Neural cell (in vitro differentiated cells): ENCODE measurements at regions not wholly inside any gene's neighbourhood (a gene's known extent, or its start where the extent isn't known, plus 50 kb on each side); places are given as distances from the start of the nearest gene placed in this dataset.

Experiments
- H2AFZ ChIP-seq: fragments of 200-600, 300-800 bp; sonication (generic), shearing (Covaris generic); 2 replicates; pipeline ENCODE4 v1.6.0; 2014; ENCODE audit warnings: low read depth, mild to moderate bottlenecking, antibody characterized with exemption, low read length, moderate library complexity
- H3F3A ChIP-seq: fragments of 200-600 bp; shearing (Covaris generic); 2 replicates; pipeline ENCODE4 v1.6.1; 2016; ENCODE audit warnings: mild to moderate bottlenecking, moderate library complexity, mixed read lengths, antibody characterized with exemption, low read length; ENCODE audit not compliant: insufficient read depth, poor library complexity, severe bottlenecking
- H3K27ac ChIP-seq: fragments of 200-600, 300-800 bp; sonication (generic), shearing (Covaris generic); 2 replicates; pipeline ENCODE4 v1.5.1; 2014; ENCODE audit warnings: mild to moderate bottlenecking, low read length, moderate library complexity
- H3K27me3 ChIP-seq: fragments of 300-800, 200-600 bp; sonication (generic), shearing (Covaris generic); 2 replicates; pipeline ENCODE4 v1.6.0; 2014; ENCODE audit warnings: mild to moderate bottlenecking, low read depth, low read length, moderate library complexity; ENCODE audit not compliant: insufficient read depth
- H3K36me3 ChIP-seq: fragments of 300-800, 200-600 bp; sonication (generic), shearing (Covaris generic); 2 replicates; pipeline ENCODE4 v1.5.1; 2014; ENCODE audit warnings: mild to moderate bottlenecking, antibody characterized with exemption, low read length, moderate library complexity; ENCODE audit not compliant: insufficient read depth
- H3K4me2 ChIP-seq: fragments of 300-800, 200-600 bp; sonication (generic), shearing (Covaris generic); 2 replicates; pipeline ENCODE4 v1.6.0; 2014; ENCODE audit warnings: mild to moderate bottlenecking, low read length
- H3K4me3 ChIP-seq: fragments of 300-800, 200-600 bp; sonication (generic), shearing (Covaris generic); 2 replicates; pipeline ENCODE4 v1.5.1; 2014; ENCODE audit warnings: mild to moderate bottlenecking, low read length, moderate library complexity
- H3K79me2 ChIP-seq: fragments of 200-600 bp; shearing (Covaris generic); replicated peaks from 2 replicates; pipeline ENCODE4 v1.6.0; 2014; ENCODE audit warnings: mild to moderate bottlenecking, low read length, moderate library complexity; ENCODE audit not compliant: insufficient read depth
- H3K9ac ChIP-seq: fragments of 300-800, 200-600 bp; sonication (generic), shearing (Covaris generic); 2 replicates; pipeline ENCODE4 v1.6.1; 2016; ENCODE audit warnings: mild to moderate bottlenecking, low read length, mixed read lengths
- H3K9me2 ChIP-seq: fragments of 200-600 bp; shearing (Covaris generic); 2 replicates; pipeline ENCODE4 v1.6.1; 2016; ENCODE audit warnings: mild to moderate bottlenecking, low read length, mixed read lengths; ENCODE audit not compliant: insufficient read depth
- H3K9me3 ChIP-seq: fragments of 200-600, 300-800 bp; sonication (generic), shearing (Covaris generic); 2 replicates; pipeline ENCODE4 v1.6.1; 2016; ENCODE audit warnings: mild to moderate bottlenecking, mixed run types, low read length, moderate library complexity, mixed read lengths
- H4K20me1 ChIP-seq: fragments of 200-600 bp; shearing (Covaris generic); 2 replicates; pipeline ENCODE4 v1.6.1; 2016; ENCODE audit warnings: mild to moderate bottlenecking, mixed run types; ENCODE audit not compliant: insufficient read depth
- EP300 ChIP-seq: fragments of 450-650 bp; conservative IDR thresholded peaks from 2 replicates; pipeline ENCODE4 v1.6.1; 2014; ENCODE audit warnings: antibody characterized with exemption, mild to moderate bottlenecking, moderate library complexity; ENCODE audit not compliant: poor library complexity, severe bottlenecking
- EZH2 ChIP-seq: fragments of 200-600, 300-800 bp; shearing (Covaris generic), sonication (generic); IDR thresholded peaks from 2 replicates; pipeline ENCODE4 v1.6.1; 2014; ENCODE audit warnings: antibody characterized with exemption, low read length, borderline replicate concordance, mild to moderate bottlenecking; ENCODE audit not compliant: insufficient read depth, poor library complexity, severe bottlenecking
- MXI1 ChIP-seq: fragments of 450-650 bp; conservative IDR thresholded peaks from 2 replicates; pipeline ENCODE4 v1.6.1; 2014; ENCODE audit warnings: antibody characterized with exemption, mild to moderate bottlenecking; ENCODE audit not compliant: poor library complexity, severe bottlenecking
- POLR2AphosphoS5 ChIP-seq: IDR thresholded peaks from 2 replicates; pipeline ENCODE4 v1.6.1; 2012
- RAD21 ChIP-seq: fragments of 450-650 bp; conservative IDR thresholded peaks from 2 replicates; pipeline ENCODE4 v1.6.1; 2014; ENCODE audit warnings: antibody characterized with exemption, mild to moderate bottlenecking, moderate library complexity
- SMC3 ChIP-seq: fragments of 450-650 bp; conservative IDR thresholded peaks from 2 replicates; pipeline ENCODE4 v1.6.1; 2014; ENCODE audit warnings: antibody characterized with exemption, mild to moderate bottlenecking, moderate library complexity; ENCODE audit not compliant: poor library complexity
- TAF1 ChIP-seq: IDR thresholded peaks from 2 replicates; pipeline ENCODE4 v1.6.1; 2012; ENCODE audit warnings: low read depth
- TF ChIP-seq, protein P1 (sequence below): fragments of 450-650 bp; IDR thresholded peaks from 2 replicates; pipeline ENCODE4 v1.5.1; 2014; ENCODE audit warnings: antibody characterized with exemption, mild to moderate bottlenecking, moderate library complexity; ENCODE audit not compliant: poor library complexity, severe bottlenecking
- TF ChIP-seq, protein P2 (sequence below): IDR thresholded peaks from 2 replicates; pipeline ENCODE4 v1.6.1; 2012; ENCODE audit warnings: borderline replicate concordance

DNA sequence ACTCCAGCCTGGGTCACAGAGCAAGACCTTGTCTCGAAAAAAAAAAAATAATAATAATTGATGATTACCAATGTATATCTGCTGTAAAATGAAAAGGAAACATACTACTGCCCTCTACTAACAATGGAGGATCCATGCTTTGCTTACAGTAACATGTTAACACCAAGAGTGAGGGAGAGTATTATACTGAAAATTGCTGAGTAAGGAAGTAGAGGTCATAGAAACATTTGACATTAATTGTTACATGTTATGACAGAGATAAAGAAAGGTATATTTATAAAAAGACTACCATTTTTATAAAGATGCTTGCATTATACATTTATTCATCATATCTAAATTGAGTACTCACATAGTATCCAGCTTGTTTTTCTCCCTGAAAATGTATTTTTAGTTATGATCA is 1989.8 kb upstream of the TENM3 start:
- Histone ChIP-seq H3K9ac (no peak overlapping the region), H2AFZ (no peak overlapping the region)
- no peak for TF ChIP-seq MXI1
- TF ChIP-seq RAD21, result no peak
- TF ChIP-seq, protein P1, sequence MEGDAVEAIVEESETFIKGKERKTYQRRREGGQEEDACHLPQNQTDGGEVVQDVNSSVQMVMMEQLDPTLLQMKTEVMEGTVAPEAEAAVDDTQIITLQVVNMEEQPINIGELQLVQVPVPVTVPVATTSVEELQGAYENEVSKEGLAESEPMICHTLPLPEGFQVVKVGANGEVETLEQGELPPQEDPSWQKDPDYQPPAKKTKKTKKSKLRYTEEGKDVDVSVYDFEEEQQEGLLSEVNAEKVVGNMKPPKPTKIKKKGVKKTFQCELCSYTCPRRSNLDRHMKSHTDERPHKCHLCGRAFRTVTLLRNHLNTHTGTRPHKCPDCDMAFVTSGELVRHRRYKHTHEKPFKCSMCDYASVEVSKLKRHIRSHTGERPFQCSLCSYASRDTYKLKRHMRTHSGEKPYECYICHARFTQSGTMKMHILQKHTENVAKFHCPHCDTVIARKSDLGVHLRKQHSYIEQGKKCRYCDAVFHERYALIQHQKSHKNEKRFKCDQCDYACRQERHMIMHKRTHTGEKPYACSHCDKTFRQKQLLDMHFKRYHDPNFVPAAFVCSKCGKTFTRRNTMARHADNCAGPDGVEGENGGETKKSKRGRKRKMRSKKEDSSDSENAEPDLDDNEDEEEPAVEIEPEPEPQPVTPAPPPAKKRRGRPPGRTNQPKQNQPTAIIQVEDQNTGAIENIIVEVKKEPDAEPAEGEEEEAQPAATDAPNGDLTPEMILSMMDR, result no peak
- TF ChIP-seq TAF1, result no peak
- TF ChIP-seq EP300, result no peak
- TF ChIP-seq, protein P2, sequence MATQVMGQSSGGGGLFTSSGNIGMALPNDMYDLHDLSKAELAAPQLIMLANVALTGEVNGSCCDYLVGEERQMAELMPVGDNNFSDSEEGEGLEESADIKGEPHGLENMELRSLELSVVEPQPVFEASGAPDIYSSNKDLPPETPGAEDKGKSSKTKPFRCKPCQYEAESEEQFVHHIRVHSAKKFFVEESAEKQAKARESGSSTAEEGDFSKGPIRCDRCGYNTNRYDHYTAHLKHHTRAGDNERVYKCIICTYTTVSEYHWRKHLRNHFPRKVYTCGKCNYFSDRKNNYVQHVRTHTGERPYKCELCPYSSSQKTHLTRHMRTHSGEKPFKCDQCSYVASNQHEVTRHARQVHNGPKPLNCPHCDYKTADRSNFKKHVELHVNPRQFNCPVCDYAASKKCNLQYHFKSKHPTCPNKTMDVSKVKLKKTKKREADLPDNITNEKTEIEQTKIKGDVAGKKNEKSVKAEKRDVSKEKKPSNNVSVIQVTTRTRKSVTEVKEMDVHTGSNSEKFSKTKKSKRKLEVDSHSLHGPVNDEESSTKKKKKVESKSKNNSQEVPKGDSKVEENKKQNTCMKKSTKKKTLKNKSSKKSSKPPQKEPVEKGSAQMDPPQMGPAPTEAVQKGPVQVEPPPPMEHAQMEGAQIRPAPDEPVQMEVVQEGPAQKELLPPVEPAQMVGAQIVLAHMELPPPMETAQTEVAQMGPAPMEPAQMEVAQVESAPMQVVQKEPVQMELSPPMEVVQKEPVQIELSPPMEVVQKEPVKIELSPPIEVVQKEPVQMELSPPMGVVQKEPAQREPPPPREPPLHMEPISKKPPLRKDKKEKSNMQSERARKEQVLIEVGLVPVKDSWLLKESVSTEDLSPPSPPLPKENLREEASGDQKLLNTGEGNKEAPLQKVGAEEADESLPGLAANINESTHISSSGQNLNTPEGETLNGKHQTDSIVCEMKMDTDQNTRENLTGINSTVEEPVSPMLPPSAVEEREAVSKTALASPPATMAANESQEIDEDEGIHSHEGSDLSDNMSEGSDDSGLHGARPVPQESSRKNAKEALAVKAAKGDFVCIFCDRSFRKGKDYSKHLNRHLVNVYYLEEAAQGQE, result no peak
- TF ChIP-seq SMC3, result no peak
- no peak for TF ChIP-seq POLR2AphosphoS5
- no peak for TF ChIP-seq EZH2

DNA sequence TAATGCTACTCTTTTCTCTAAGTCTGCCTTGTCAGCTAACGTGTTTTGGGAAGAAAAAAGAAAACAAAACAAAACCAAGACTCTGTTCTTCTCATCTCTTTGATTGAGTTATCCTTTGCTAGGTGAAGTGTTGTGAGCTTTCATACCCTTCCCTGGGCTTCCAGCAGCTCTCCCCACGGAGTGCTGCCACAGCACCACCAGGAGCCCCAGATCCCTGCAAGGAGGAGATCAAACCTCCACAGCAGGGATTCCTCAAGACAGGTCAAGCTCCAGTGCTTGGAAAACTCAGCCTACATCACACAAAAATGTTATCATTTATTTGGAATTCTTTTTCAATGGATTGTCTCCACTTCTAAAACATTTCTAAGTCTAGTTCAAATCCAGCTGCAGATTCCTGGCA is 1981.9 kb upstream of the TENM3 start:
- Histone ChIP-seq H3K36me3 (no peaks in the 10 kb centered on the region), H3K79me2 (no peaks in the 10 kb centered on the region), H3K27ac (no peak overlapping the region), H4K20me1 (no peaks in the 10 kb centered on the region), H3K9me2 (no peaks in the 10 kb centered on the region), H3F3A (no peaks in the 10 kb centered on the region), H3K4me2 (no peak overlapping the region), H3K9ac (no peak overlapping the region), H3K27me3 (no peaks in the 10 kb centered on the region), H3K9me3 (no peaks in the 10 kb centered on the region), H2AFZ (no peak overlapping the region), H3K4me3 (no peak overlapping the region)
- TF ChIP-seq SMC3 (no peak), EZH2 (no peak), TAF1 (no peak), POLR2AphosphoS5 (no peak), MXI1 (no peak), RAD21 (no peak), EP300 (no peak)
- TF ChIP-seq, protein P1, result no peak
- TF ChIP-seq, protein P2, result no peak

More for the DNA sequence above, 1989.8 kb upstream of the TENM3 start:
- Histone ChIP-seq H3K27me3 (no peaks in the 10 kb centered on the region), H3K4me2 (no peak overlapping the region), H3K36me3 (no peaks in the 10 kb centered on the region), H3K4me3 (no peak overlapping the region), H3K9me3 (no peaks in the 10 kb centered on the region), H4K20me1 (no peaks in the 10 kb centered on the region), H3K79me2 (no peaks in the 10 kb centered on the region), H3F3A (no peaks in the 10 kb centered on the region), H3K9me2 (no peaks in the 10 kb centered on the region), H3K27ac (no peak overlapping the region)
